Activated T-cell treated with anti-CD3 and anti-CD28 coated beads for 4 hours (primary cell): ENCODE measurements at regions not wholly inside any gene's neighbourhood (a gene's known extent, or its start where the extent isn't known, plus 50 kb on each side); places are given as distances from the start of the nearest gene placed in this dataset.

Source experiments
- DNase-seq: peaks from one replicate; pipeline ENCODE4 v3.0.0-alpha.2; 2020

GRCh38 chr13:105073041-105073440, 1462.4 kb downstream of the EFNB2 start:
- DNase-seq = no peak

DNA sequence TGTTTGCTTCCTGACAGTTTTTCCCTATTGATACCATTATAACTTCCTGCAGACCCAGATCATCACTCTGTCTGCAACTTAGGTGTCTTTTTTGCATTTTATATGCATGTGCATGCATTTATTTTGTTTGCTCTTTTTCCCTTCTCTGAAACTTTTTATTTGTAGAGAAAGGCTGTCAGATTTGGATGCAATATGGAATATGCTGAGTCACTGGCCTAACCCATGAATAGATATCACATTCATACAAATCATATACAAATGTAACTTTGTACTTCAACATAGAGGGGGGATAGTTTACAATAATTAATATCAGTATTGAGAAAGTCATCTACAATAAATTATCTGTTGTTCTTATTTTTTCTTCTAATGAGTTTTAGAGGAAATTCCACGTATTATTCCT, 1465.0 kb downstream of the EFNB2 start:
- no peak for DNase-seq

GRCh38 chr13:105069106-105069505, 1466.4 kb downstream of the EFNB2 start:
- no peak for DNase-seq

DNA sequence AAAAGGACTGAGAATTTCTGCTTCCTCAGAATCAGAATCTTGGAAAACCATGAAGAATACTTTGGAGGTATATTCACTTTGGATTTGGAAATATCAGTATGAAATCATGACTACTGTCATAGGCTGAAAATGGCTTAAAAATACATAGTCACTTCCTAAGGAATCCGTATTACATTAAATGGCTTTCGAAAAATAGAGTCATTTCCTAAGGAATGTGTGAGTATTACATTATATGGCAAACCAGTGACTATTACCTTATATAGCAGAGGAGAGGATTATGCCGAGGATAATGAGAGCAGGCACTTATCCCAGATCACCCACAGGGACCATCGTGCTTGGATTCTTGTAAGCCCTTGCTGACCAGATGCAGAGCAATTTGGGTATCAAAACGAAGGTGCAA, 1471.8 kb downstream of the EFNB2 start:
- DNase-seq = no peak

- no peak for DNase-seq
These were observed 1475.7 kb downstream of the EFNB2 start for GRCh38 chr13:105059786-105060185.

DNA sequence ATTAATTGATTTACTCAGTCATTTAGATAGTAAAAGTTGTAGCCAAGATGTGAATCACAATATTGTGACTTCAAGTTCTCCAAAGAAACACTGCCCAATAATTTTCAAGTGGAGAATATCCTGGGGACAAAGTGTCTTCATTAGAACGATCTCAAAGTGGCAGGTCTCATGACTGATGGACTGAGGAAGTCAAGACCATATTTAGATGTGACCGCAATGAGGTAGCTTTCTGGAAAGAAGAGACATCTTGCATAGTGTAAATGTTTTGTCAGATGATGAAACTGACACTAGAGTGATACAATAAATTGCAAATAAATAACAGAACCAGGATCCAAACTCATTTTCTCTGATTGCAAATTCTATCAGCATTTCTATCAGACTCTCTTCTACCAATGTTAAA, 1476.9 kb downstream of the EFNB2 start:
- no peak for DNase-seq

GRCh38 chr13:105052711-105053110, 1482.8 kb downstream of the EFNB2 start:
- DNase-seq = no peak

GRCh38 chr13:105050686-105051085, 1484.8 kb downstream of the EFNB2 start:
- DNase-seq = no peak

GRCh38 chr13:105048677-105049076, 1486.8 kb downstream of the EFNB2 start:
- DNase-seq = no peak

DNA sequence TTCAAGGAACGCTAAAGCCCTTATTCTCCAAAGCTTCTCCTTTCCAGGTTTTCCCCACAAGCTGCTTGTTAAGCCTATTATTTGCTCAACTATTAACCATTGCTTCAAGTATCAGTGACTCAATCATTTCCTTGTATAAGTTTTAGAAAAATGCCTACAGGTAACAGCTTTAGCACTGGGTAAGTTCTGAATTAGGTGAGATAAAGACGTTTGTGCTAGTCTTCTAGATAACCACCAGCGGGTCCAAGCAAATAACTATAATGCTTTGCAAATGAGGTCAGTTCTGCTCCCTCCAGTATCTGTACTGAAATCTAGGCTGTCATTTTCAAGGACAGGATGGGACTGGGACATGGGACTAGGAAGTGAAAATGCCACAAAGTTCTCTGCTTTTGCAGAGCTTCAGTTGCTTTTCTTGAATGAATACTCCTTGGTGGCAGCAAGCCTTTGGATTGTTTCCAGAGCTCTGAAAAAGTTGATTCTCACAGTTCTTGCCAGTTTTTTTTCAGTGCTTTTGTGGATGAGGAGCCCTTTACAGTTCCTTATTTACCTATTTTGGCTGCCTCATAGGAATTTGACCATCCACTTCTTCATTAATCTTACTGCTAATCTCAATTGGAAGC, 1487.7 kb downstream of the EFNB2 start:
- no peak for DNase-seq

DNA sequence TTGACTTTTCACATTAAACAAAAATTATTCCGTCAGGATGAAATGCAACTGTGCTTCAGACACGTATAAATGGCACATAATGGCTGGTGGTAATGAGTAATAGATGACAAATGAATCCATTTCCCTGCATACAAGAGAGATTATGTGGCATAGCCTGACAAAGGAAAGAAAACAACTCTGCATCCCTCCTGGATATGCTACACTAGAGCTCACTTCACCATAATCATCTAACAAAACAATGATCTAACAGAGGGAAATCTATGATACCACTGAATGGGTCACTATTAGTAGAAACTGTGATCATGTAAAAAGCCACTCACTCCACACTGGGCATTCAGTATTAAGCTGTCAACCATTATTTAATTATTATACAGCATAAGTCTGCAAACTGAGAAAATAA, 1498.4 kb downstream of the EFNB2 start:
- DNase-seq = no peak

- no peak for DNase-seq
These were observed 1500.4 kb downstream of the EFNB2 start for GRCh38 chr13:105035092-105035491.

GRCh38 chr13:105033999-105034398, 1501.5 kb downstream of the EFNB2 start:
- no peak for DNase-seq

DNA sequence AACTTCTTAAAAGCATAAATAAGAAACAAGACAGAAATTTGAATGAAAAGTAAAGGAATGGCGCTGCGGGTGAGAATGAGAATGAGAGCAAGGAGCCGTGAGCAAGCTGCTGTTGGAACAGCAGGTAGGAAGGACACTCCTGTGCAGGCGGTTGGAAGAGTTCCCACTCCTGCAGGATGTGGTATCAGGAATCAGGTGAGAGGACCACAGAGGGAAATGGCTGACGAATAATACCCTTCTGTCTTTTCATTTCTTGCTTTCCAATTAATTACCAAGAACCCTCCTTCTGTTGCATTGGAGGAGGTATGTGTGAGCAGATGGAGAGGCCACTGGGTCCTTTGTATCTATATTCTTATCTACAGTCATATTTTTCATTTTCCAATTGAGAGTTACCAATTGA, 1504.2 kb downstream of the EFNB2 start:
- DNase-seq = no peak

DNA sequence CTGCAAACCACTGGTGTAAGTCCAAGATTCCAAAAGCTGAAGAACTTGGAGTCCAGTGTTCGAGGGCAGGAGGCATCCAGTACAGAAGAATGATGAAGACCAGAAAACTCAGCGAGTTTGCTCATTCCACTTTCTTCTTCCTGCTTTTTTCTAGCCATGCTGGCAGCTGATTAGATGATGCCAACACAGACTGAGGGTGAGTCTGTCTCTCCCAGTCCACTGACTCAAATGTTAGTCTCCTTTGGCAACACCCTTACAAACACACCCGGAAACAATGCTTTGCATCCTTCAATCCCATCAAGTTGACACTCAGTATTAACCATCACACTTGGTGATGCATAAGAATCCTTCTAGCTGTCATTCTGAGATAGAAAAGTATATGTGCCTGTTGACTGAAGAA, 1504.6 kb downstream of the EFNB2 start:
- DNase-seq = no peak

GRCh38 chr13:105019073-105019472, 1516.4 kb downstream of the EFNB2 start:
- DNase-seq = no peak

- no peak for DNase-seq
These were observed 1519.2 kb downstream of the EFNB2 start for GRCh38 chr13:105016266-105016665.

GRCh38 chr13:105008604-105009003, 1526.9 kb downstream of the EFNB2 start:
- no peak for DNase-seq

DNA sequence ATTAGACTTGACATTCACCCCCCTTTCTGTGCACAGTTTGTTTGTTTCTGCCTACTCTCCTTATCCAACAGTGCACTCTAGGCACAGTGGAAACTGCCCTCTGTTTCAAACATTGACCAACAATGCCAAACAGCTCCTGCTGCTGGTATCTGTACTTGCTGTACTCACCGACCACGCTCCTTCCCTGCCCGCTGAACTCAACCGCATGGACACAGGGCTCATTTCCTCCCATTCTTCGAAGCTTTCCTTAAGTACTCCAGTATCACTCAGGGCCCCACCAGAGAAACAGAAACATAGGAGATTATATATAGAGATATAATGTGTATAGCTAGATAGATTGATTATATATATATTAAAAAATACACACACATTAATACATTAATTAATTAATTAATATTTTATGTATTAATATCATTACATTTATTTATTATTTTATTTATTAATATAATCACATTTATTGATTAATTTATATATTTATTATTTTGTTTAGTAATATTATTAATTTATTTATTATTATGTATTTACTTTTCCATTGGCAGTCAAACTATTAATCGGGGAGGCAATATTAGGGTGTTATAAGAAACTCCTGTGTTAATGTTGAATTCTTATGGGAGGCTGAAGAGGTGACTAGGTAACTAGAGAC, 1528.2 kb downstream of the EFNB2 start:
- no peak for DNase-seq

DNA sequence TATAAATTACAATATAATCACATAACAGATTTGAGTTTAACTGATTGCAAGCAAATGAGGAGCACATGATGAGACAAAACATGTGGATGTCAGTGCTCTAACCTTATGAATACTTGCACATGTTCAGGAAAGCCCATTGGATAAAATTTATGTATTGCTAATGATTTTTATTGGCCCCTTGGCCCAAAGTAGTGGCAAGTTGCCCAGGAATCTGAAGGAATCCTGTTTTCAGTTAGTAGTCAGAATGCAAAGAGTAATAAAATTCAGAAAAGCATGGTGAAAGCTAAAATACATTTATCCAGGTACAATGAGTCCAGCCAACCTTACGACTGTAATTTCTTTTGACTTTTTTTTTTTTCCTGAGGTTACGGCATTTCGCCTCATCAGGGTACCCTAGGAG, 1539.4 kb downstream of the EFNB2 start:
- DNase-seq = no peak

GRCh38 chr13:104993708-104994107, 1541.8 kb downstream of the EFNB2 start:
- no peak for DNase-seq

- DNase-seq = no peak
These were observed 1547.8 kb downstream of the EFNB2 start for GRCh38 chr13:104987621-104988020.

DNA sequence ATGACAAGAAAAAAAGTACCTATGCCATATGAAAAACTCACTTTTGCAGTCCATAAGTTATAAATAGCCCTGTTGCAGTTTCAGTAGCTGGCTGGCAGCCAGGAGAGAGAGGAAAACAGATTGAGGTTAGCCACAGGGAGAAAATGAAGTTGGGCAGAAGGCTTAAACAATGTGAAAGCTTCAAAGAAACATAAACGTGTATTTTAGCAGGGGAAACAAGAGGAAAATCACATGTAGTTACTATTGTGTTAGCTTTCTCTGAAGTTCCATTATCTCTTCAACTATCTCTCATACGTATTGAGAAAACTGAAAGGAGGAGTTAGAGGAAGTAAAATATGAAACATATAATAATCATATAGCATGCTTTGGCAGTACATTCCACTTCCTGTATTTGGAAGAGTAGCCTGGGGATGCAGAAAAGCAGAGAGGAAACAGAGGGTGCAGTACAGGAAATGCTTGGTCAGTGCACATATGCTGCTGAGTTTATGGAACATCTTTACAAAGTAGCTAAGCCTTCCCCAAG, 1551.1 kb downstream of the EFNB2 start:
- DNase-seq = no peak

GRCh38 chr13:104983601-104984000, 1551.9 kb downstream of the EFNB2 start:
- DNase-seq = no peak

GRCh38 chr13:104980586-104980985, 1554.9 kb downstream of the EFNB2 start:
- no peak for DNase-seq
